ENCODE measurements at regions not wholly inside any gene's neighbourhood (a gene's known extent, or its start where the extent isn't known, plus 50 kb on each side); places are given as distances from the start of the nearest gene placed in this dataset.

- no peak for FAIRE-seq
- TF ChIP-seq POLR2AphosphoS5 (IDR thresholded peaks at IDR 0.05; ENCODE audit: low read depth, low read length): no peak
- no peak for TF ChIP-seq POU2F2 (IDR thresholded peaks at IDR 0.05; ENCODE audit: low read depth, low read length)
- TF ChIP-seq POLR2A (IDR thresholded peaks at IDR 0.05; ENCODE audit: low read depth, low read length): no peak
- no peak for TF ChIP-seq TAF1 (IDR thresholded peaks at IDR 0.05; ENCODE audit: low read depth, low read length)
- no peak for TF ChIP-seq PAX5 (IDR thresholded peaks at IDR 0.05; ENCODE audit: insufficient read depth, low read length, severe bottlenecking)
- TF ChIP-seq SPI1 (IDR thresholded peaks at IDR 0.05; ENCODE audit: low read depth, low read length): no peak
- DNase-seq (ENCODE audit: insufficient read length, low spot score): no peak
These were observed 1681.5 kb downstream of the EFNB2 start for GRCh38 chr13:104854007-104854406.

- no peak for FAIRE-seq
- no peak for TF ChIP-seq POLR2AphosphoS5 (IDR thresholded peaks at IDR 0.05; ENCODE audit: low read depth, low read length)
- TF ChIP-seq POU2F2 (IDR thresholded peaks at IDR 0.05; ENCODE audit: low read depth, low read length): no peak
- no peak for TF ChIP-seq POLR2A (IDR thresholded peaks at IDR 0.05; ENCODE audit: low read depth, low read length)
- TF ChIP-seq TAF1 (IDR thresholded peaks at IDR 0.05; ENCODE audit: low read depth, low read length): no peak
- no peak for TF ChIP-seq PAX5 (IDR thresholded peaks at IDR 0.05; ENCODE audit: insufficient read depth, low read length, severe bottlenecking)
- TF ChIP-seq SPI1 (IDR thresholded peaks at IDR 0.05; ENCODE audit: low read depth, low read length): no peak
- no peak for DNase-seq (ENCODE audit: insufficient read length, low spot score)
These were observed 1687.5 kb downstream of the EFNB2 start for GRCh38 chr13:104847922-104848321.

GRCh38 chr13:104843401-104843800, 1692.1 kb downstream of the EFNB2 start:
- no peak for DNase-seq (ENCODE audit: insufficient read length, low spot score)
- FAIRE-seq: no peak
- no peak for TF ChIP-seq POU2F2 (IDR thresholded peaks at IDR 0.05; ENCODE audit: low read depth, low read length)
- no peak for TF ChIP-seq SPI1 (IDR thresholded peaks at IDR 0.05; ENCODE audit: low read depth, low read length)

GRCh38 chr13:104841110-104841509, 1694.4 kb downstream of the EFNB2 start:
- no peak for FAIRE-seq
- no peak for DNase-seq (ENCODE audit: insufficient read length, low spot score)
- TF ChIP-seq POLR2AphosphoS5 (IDR thresholded peaks at IDR 0.05; ENCODE audit: low read depth, low read length) (no peak), POU2F2 (IDR thresholded peaks at IDR 0.05; ENCODE audit: low read depth, low read length) (no peak), PAX5 (IDR thresholded peaks at IDR 0.05; ENCODE audit: insufficient read depth, low read length, severe bottlenecking) (no peak)

GRCh38 chr13:104837756-104838155, 1697.7 kb downstream of the EFNB2 start:
- no peak for FAIRE-seq
- no peak for DNase-seq (ENCODE audit: insufficient read length, low spot score)
- TF ChIP-seq PAX5 (IDR thresholded peaks at IDR 0.05; ENCODE audit: insufficient read depth, low read length, severe bottlenecking): no peak

GRCh38 chr13:104833221-104833620, 1702.2 kb downstream of the EFNB2 start:
- DNase-seq (ENCODE audit: insufficient read length, low spot score) (no peak), FAIRE-seq (no peak)
- TF ChIP-seq POLR2AphosphoS5 (IDR thresholded peaks at IDR 0.05; ENCODE audit: low read depth, low read length) (no peak), POU2F2 (IDR thresholded peaks at IDR 0.05; ENCODE audit: low read depth, low read length) (no peak), PAX5 (IDR thresholded peaks at IDR 0.05; ENCODE audit: insufficient read depth, low read length, severe bottlenecking) (no peak), TAF1 (IDR thresholded peaks at IDR 0.05; ENCODE audit: low read depth, low read length) (no peak), POLR2A (IDR thresholded peaks at IDR 0.05; ENCODE audit: low read depth, low read length) (no peak), SPI1 (IDR thresholded peaks at IDR 0.05; ENCODE audit: low read depth, low read length) (no peak)

- no peak for DNase-seq (ENCODE audit: insufficient read length, low spot score)
- TF ChIP-seq TAF1 (IDR thresholded peaks at IDR 0.05; ENCODE audit: low read depth, low read length) (no peak), POLR2AphosphoS5 (IDR thresholded peaks at IDR 0.05; ENCODE audit: low read depth, low read length) (no peak), POU2F2 (IDR thresholded peaks at IDR 0.05; ENCODE audit: low read depth, low read length) (no peak), POLR2A (IDR thresholded peaks at IDR 0.05; ENCODE audit: low read depth, low read length) (no peak), SPI1 (IDR thresholded peaks at IDR 0.05; ENCODE audit: low read depth, low read length) (no peak), PAX5 (IDR thresholded peaks at IDR 0.05; ENCODE audit: insufficient read depth, low read length, severe bottlenecking) (no peak)
- FAIRE-seq: no peak
These were observed 1703.2 kb downstream of the EFNB2 start for GRCh38 chr13:104832231-104832630.

GRCh38 chr13:104831831-104832230, 1703.6 kb downstream of the EFNB2 start:
- FAIRE-seq (no peak), DNase-seq (ENCODE audit: insufficient read length, low spot score) (no peak)
- no peak for TF ChIP-seq POLR2A (IDR thresholded peaks at IDR 0.05; ENCODE audit: low read depth, low read length)
- no peak for TF ChIP-seq POU2F2 (IDR thresholded peaks at IDR 0.05; ENCODE audit: low read depth, low read length)
- TF ChIP-seq PAX5 (IDR thresholded peaks at IDR 0.05; ENCODE audit: insufficient read depth, low read length, severe bottlenecking): no peak
- TF ChIP-seq TAF1 (IDR thresholded peaks at IDR 0.05; ENCODE audit: low read depth, low read length): no peak
- TF ChIP-seq SPI1 (IDR thresholded peaks at IDR 0.05; ENCODE audit: low read depth, low read length): no peak

GRCh38 chr13:104823709-104824108, 1711.8 kb downstream of the EFNB2 start:
- DNase-seq (ENCODE audit: insufficient read length, low spot score) (no peak), FAIRE-seq (no peak)
- TF ChIP-seq PAX5 (IDR thresholded peaks at IDR 0.05; ENCODE audit: insufficient read depth, low read length, severe bottlenecking) (no peak), POLR2A (IDR thresholded peaks at IDR 0.05; ENCODE audit: low read depth, low read length) (no peak), SPI1 (IDR thresholded peaks at IDR 0.05; ENCODE audit: low read depth, low read length) (no peak), POLR2AphosphoS5 (IDR thresholded peaks at IDR 0.05; ENCODE audit: low read depth, low read length) (no peak), TAF1 (IDR thresholded peaks at IDR 0.05; ENCODE audit: low read depth, low read length) (no peak), POU2F2 (IDR thresholded peaks at IDR 0.05; ENCODE audit: low read depth, low read length) (no peak)

- DNase-seq (ENCODE audit: insufficient read length, low spot score) (no peak), FAIRE-seq (no peak)
- TF ChIP-seq PAX5 (IDR thresholded peaks at IDR 0.05; ENCODE audit: insufficient read depth, low read length, severe bottlenecking) (no peak), SPI1 (IDR thresholded peaks at IDR 0.05; ENCODE audit: low read depth, low read length) (no peak), TAF1 (IDR thresholded peaks at IDR 0.05; ENCODE audit: low read depth, low read length) (no peak), POLR2A (IDR thresholded peaks at IDR 0.05; ENCODE audit: low read depth, low read length) (no peak), POU2F2 (IDR thresholded peaks at IDR 0.05; ENCODE audit: low read depth, low read length) (no peak), POLR2AphosphoS5 (IDR thresholded peaks at IDR 0.05; ENCODE audit: low read depth, low read length) (no peak)
These were observed 1712.4 kb downstream of the EFNB2 start for GRCh38 chr13:104823071-104823470.

GRCh38 chr13:104817271-104817670, 1718.2 kb downstream of the EFNB2 start:
- no peak for FAIRE-seq
- DNase-seq (ENCODE audit: insufficient read length, low spot score): no peak
- TF ChIP-seq PAX5 (IDR thresholded peaks at IDR 0.05; ENCODE audit: insufficient read depth, low read length, severe bottlenecking) (no peak), POLR2AphosphoS5 (IDR thresholded peaks at IDR 0.05; ENCODE audit: low read depth, low read length) (no peak), TAF1 (IDR thresholded peaks at IDR 0.05; ENCODE audit: low read depth, low read length) (no peak), POLR2A (IDR thresholded peaks at IDR 0.05; ENCODE audit: low read depth, low read length) (no peak), POU2F2 (IDR thresholded peaks at IDR 0.05; ENCODE audit: low read depth, low read length) (no peak), SPI1 (IDR thresholded peaks at IDR 0.05; ENCODE audit: low read depth, low read length) (no peak)

Measured in GM12891 (cell line).